ENCODE measurements at regions not wholly inside any gene's neighbourhood (a gene's known extent, or its start where the extent isn't known, plus 50 kb on each side); places are given as distances from the start of the nearest gene placed in this dataset.

DNA sequence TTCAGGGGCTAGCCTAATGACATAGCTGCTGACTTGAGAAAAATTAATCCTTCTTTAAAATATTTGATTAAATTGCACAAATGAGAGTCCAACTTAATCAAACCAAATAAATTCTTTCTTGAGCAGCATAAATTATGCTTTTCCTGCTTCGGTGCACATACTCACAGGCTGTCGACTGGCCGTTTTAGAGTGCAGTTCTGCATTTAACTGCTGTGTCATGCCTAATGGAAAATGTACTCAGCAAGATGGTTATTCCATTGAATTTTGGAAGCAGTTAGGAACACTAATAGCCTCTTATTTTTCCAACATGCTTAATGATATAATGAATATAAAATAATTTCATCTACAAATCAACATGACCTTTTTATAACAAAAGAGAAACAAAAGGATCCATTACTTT, 266.1 kb upstream of the LRIG3 start:
- no peaks in the 10 kb centered on the region for H3K27me3 ChIP-seq
- no peaks in the 10 kb centered on the region for H3K36me3 ChIP-seq

DNA sequence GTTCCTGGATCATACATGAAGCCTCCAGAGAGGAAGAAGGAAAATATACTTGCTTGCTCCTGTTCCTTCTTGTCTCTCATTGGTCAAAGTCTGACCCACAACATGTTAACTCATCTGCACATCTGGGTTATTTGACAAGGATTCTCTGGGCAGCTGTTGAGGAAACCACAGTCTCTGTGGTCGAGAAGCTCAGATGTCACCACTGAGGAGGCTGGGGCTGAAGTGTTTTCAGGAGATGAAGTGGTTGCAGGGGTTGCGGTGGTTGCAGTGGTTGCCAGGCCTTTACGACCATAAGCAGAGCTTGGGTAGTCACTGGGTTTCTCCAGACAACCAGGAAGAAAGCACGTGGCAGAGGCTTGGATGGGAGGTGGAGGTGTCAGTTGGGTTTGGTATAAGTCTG, 265.0 kb upstream of the LRIG3 start:
- H3K27me3 ChIP-seq = no peaks in the 10 kb centered on the region
- H3K27ac ChIP-seq = no peak overlapping the region
- no peaks in the 10 kb centered on the region for H3K9me3 ChIP-seq
- no peaks in the 10 kb centered on the region for H3K36me3 ChIP-seq
- H3K4me3 ChIP-seq (ENCODE audit: low read depth in 1 of 2, low read length in 1 of 2) = no peak overlapping the region
- H3K4me1 ChIP-seq (ENCODE audit: control insufficient read depth in 1 of 2, insufficient read depth in 1 of 2, low read depth in 1 of 2, low read length in 1 of 2) = no peaks in the 10 kb centered on the region
- no peak for TF ChIP-seq CTCF (IDR thresholded peaks at IDR 0.05)

More for the DNA sequence above, 266.1 kb upstream of the LRIG3 start:
- no peak for TF ChIP-seq CTCF (IDR thresholded peaks at IDR 0.05)
- H3K4me1 ChIP-seq (ENCODE audit: control insufficient read depth in 1 of 2, insufficient read depth in 1 of 2, low read depth in 1 of 2, low read length in 1 of 2) = no peaks in the 10 kb centered on the region
- H3K9me3 ChIP-seq = no peaks in the 10 kb centered on the region
- no peak overlapping the region for H3K27ac ChIP-seq
- no peak overlapping the region for H3K4me3 ChIP-seq (ENCODE audit: low read depth in 1 of 2, low read length in 1 of 2)

DNA sequence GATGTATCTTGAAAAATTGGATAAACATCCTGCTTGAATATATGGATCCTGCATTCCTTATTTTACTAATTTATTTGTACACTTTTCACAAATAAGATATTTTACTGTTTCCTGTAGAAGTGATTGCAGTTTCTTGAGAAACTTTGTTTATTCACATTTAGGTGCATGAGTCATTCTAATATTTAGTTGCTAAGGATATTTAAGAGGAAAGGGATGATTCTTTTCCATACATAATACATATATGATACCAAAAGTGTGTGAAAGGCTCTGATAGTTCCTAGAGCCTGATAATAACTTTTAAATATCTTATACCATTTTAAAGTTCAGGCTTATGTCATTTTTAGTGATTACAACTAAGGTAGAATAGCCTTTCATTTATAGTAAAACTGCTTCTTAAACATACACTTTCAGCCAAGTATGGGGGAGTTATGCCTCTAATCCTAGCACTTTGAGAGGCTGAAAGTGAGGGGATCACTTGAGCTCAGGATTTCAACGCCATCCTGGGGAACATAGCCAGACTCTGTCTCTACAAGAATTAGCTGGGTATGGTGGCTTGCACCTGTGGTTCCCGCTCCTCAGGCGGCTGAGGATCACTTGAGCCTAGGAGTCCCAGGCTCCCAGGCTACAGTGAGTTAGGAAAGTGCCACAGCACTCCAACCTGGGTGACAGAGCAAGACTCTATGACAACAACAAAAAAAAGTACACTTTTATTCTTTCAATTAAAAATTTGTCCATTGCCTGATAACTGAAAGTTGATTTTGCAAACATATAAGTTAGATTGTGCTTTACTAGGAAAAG, 262.6 kb upstream of the LRIG3 start:
- H3K4me1 ChIP-seq (ENCODE audit: control insufficient read depth in 1 of 2, insufficient read depth in 1 of 2, low read depth in 1 of 2, low read length in 1 of 2) = no peaks in the 10 kb centered on the region
- no peaks in the 10 kb centered on the region for H3K36me3 ChIP-seq
- H3K9me3 ChIP-seq = no peaks in the 10 kb centered on the region
- no peaks in the 10 kb centered on the region for H3K27me3 ChIP-seq
- no peak for TF ChIP-seq CTCF (IDR thresholded peaks at IDR 0.05)
- H3K27ac ChIP-seq = no peak overlapping the region
- no peak overlapping the region for H3K4me3 ChIP-seq (ENCODE audit: low read depth in 1 of 2, low read length in 1 of 2)

- Histone ChIP-seq H3K36me3 (no peaks in the 10 kb centered on the region), H3K4me1 (ENCODE audit: control insufficient read depth in 1 of 2, insufficient read depth in 1 of 2, low read depth in 1 of 2, low read length in 1 of 2) (no peaks in the 10 kb centered on the region), H3K27me3 (no peaks in the 10 kb centered on the region), H3K27ac (no peak overlapping the region), H3K4me3 (ENCODE audit: low read depth in 1 of 2, low read length in 1 of 2) (no peak overlapping the region), H3K9me3 (no peaks in the 10 kb centered on the region)
- TF ChIP-seq CTCF (IDR thresholded peaks at IDR 0.05) = no peak
Observed at GRCh38 chr12:59182191-59182590, 261.9 kb upstream of the LRIG3 start.

DNA sequence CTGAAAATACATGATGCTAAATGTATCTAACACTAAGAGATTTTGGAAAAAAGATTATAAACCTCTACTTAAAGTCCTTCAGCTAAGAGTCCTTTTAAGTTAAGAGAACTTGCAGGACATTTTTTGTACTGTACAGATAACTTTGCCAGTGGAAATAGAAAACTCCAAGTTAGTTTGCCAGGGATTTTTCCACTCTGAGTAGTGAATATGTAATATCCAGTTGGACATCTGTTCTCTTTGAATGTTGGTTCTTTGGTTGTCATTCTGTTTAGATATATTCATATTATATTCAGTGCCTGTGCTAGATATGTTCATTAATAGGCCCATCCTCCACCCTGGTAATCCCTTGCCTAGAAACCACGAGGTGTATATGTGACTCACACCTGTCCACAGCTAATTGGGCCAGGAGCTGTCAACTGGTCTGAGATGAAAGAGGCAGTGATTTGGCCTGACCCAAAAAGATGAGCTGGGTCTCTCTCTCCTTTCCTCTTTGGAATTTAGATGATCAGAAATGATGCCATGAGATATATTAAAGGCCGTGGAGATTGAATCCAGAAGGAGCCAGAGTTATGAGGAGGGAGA, 261.0 kb upstream of the LRIG3 start:
- TF ChIP-seq CTCF (IDR thresholded peaks at IDR 0.05) = no peak
- H3K4me1 ChIP-seq (ENCODE audit: control insufficient read depth in 1 of 2, insufficient read depth in 1 of 2, low read depth in 1 of 2, low read length in 1 of 2) = no peaks in the 10 kb centered on the region
- H3K9me3 ChIP-seq = no peaks in the 10 kb centered on the region
- H3K4me3 ChIP-seq (ENCODE audit: low read depth in 1 of 2, low read length in 1 of 2) = no peak overlapping the region
- H3K36me3 ChIP-seq = no peaks in the 10 kb centered on the region
- no peaks in the 10 kb centered on the region for H3K27me3 ChIP-seq
- H3K27ac ChIP-seq = no peak overlapping the region
